ENCODE measurements at regions not wholly inside any gene's neighbourhood (a gene's known extent, or its start where the extent isn't known, plus 50 kb on each side); places are given as distances from the start of the nearest gene placed in this dataset.
"Not testable (repeated sequence)": the region's sequence is repeated elsewhere in the genome, so short reads cannot be mapped to it uniquely, and the experiment has no call there.

DNA sequence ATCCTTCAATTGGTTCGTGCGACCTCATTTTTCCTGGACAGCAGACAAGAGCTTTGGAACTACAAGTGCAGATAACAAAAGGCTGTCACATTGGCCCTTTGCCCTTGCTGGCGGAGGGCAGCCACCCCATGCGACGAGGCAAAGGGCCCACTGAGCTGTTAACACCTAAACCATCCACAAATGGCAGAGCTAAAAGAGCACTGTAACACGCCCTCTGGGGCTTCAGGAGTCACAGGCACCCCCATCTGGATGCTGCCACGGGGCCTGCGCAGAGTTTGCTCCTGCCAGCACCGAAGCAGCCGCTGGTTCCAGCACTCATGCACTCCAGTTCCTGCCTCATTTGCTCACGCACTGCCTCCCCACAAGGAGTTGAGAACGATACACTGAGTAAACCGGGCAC lies 524.9 kb downstream of the ZNF385D start:
- TF ChIP-seq, protein P1, sequence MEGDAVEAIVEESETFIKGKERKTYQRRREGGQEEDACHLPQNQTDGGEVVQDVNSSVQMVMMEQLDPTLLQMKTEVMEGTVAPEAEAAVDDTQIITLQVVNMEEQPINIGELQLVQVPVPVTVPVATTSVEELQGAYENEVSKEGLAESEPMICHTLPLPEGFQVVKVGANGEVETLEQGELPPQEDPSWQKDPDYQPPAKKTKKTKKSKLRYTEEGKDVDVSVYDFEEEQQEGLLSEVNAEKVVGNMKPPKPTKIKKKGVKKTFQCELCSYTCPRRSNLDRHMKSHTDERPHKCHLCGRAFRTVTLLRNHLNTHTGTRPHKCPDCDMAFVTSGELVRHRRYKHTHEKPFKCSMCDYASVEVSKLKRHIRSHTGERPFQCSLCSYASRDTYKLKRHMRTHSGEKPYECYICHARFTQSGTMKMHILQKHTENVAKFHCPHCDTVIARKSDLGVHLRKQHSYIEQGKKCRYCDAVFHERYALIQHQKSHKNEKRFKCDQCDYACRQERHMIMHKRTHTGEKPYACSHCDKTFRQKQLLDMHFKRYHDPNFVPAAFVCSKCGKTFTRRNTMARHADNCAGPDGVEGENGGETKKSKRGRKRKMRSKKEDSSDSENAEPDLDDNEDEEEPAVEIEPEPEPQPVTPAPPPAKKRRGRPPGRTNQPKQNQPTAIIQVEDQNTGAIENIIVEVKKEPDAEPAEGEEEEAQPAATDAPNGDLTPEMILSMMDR (conservative IDR thresholded peaks at IDR 0.05; ENCODE audit: low read depth, low read length): no peak
- TF ChIP-seq EZH2 (IDR thresholded peaks at IDR 0.05; ENCODE audit: borderline replicate concordance, low read depth, low read length, poor library complexity, severe bottlenecking): no peak
- POLR2A ChIA-PET (ENCODE audit: low non-redundant PET): no interaction called here
- no peak overlapping the region for H3K27ac ChIP-seq (ENCODE audit: low read depth, low read length, poor library complexity, severe bottlenecking)
- H3K36me3 ChIP-seq (ENCODE audit: insufficient read depth, low read length, poor library complexity, severe bottlenecking): no peaks in the 10 kb centered on the region
- no TSS peak for BruUV-seq (replicated peaks)
- intact Hi-C loops (cut with micrococcal nuclease; ENCODE audit: unreplicated experiment): no loop called here
- peaks cover 19% of the 10 kb centered on the region for H3K9me3 ChIP-seq (ENCODE audit: low read depth, low read length, poor library complexity, severe bottlenecking)
- H3K4me3 ChIP-seq (ENCODE audit: low read depth, low read length, poor library complexity, severe bottlenecking): no peak overlapping the region
- H3K27me3 ChIP-seq (replicated peaks; ENCODE audit: insufficient read depth, low read depth, low read length, poor library complexity): no peaks in the 10 kb centered on the region
- DNase-seq (ENCODE audit: low spot score): no peak
- CTCF ChIA-PET: no interaction called here
- H3K4me1 ChIP-seq (ENCODE audit: insufficient read depth, low read length, poor library complexity, severe bottlenecking): no peaks in the 10 kb centered on the region

DNA sequence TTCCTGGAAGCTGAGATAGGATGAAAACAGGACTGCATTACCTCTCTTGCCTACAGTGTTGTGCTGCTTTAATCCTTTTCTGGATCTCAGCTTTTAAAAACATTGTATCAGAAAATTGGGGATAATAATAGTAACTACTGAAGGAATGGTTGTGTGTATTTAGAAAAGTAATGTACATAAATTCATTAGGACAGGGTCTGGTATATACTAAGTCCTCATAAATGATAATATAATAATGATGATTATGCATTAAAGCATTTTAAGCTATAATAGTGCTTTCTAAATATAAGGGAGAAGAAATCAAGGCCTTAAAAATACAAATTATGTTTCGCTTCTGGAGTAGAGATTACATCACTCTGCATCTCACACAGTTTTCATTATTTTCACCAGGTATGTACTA lies 530.1 kb downstream of the ZNF385D start:
- ChIA-PET CTCF (no interaction called here), POLR2A (ENCODE audit: low non-redundant PET) (no interaction called here)
- Histone ChIP-seq H3K27me3 (replicated peaks; ENCODE audit: insufficient read depth, low read depth, low read length, poor library complexity) (no peaks in the 10 kb centered on the region), H3K27ac (ENCODE audit: low read depth, low read length, poor library complexity, severe bottlenecking) (no peak overlapping the region), H3K4me1 (ENCODE audit: insufficient read depth, low read length, poor library complexity, severe bottlenecking) (no peaks in the 10 kb centered on the region), H3K4me3 (ENCODE audit: low read depth, low read length, poor library complexity, severe bottlenecking) (no peak overlapping the region), H3K9me3 (ENCODE audit: low read depth, low read length, poor library complexity, severe bottlenecking) (peaks cover 25% of the 10 kb centered on the region), H3K36me3 (ENCODE audit: insufficient read depth, low read length, poor library complexity, severe bottlenecking) (no peaks in the 10 kb centered on the region)
- intact Hi-C loops (cut with micrococcal nuclease; ENCODE audit: unreplicated experiment): no loop called here
- no peak for TF ChIP-seq EZH2 (IDR thresholded peaks at IDR 0.05; ENCODE audit: borderline replicate concordance, low read depth, low read length, poor library complexity, severe bottlenecking)
- TF ChIP-seq, protein P1 (conservative IDR thresholded peaks at IDR 0.05; ENCODE audit: low read depth, low read length): no peak
- no TSS peak for BruUV-seq (replicated peaks)
- DNase-seq (ENCODE audit: low spot score): no peak

DNA sequence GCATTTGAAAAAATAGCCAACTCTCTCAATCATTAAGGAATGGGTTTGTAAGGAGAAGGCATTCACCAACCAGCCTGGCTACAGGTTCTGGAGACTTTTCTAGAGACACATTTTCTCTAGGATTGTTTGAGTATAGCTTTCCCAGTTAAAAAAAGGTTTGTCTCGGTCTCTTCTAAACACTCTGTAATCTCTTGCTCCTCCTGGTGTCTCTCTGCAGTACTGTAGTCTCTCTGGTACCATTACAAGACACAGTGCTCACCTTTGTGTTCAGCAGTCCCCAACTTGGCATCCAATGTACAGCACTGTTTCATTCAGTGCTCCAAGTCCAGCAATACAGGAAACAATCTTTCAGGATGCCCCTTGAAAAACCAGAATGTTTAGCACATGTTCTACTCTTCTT lies 534.4 kb downstream of the ZNF385D start:
- Histone ChIP-seq H3K4me3 (ENCODE audit: low read depth, low read length, poor library complexity, severe bottlenecking) (no peak overlapping the region), H3K9me3 (ENCODE audit: low read depth, low read length, poor library complexity, severe bottlenecking) (peaks cover 34% of the 10 kb centered on the region), H3K4me1 (ENCODE audit: insufficient read depth, low read length, poor library complexity, severe bottlenecking) (no peaks in the 10 kb centered on the region), H3K27me3 (replicated peaks; ENCODE audit: insufficient read depth, low read depth, low read length, poor library complexity) (no peaks in the 10 kb centered on the region), H3K27ac (ENCODE audit: low read depth, low read length, poor library complexity, severe bottlenecking) (no peak overlapping the region), H3K36me3 (ENCODE audit: insufficient read depth, low read length, poor library complexity, severe bottlenecking) (no peaks in the 10 kb centered on the region)
- CTCF ChIA-PET: interaction anchor here (0.8 kb wide), 1 partner anchor 704 kb away, joined by 3 read pairs; no protein-coding TSS in a partner anchor
- intact Hi-C loops (cut with micrococcal nuclease; ENCODE audit: unreplicated experiment): no loop called here
- no peak for DNase-seq (ENCODE audit: low spot score)
- TF ChIP-seq, protein P1 (conservative IDR thresholded peaks at IDR 0.05; ENCODE audit: low read depth, low read length): no peak
- TF ChIP-seq EZH2 (IDR thresholded peaks at IDR 0.05; ENCODE audit: borderline replicate concordance, low read depth, low read length, poor library complexity, severe bottlenecking): no peak
- no TSS peak for BruUV-seq (replicated peaks)
- POLR2A ChIA-PET (ENCODE audit: low non-redundant PET): no interaction called here

DNA sequence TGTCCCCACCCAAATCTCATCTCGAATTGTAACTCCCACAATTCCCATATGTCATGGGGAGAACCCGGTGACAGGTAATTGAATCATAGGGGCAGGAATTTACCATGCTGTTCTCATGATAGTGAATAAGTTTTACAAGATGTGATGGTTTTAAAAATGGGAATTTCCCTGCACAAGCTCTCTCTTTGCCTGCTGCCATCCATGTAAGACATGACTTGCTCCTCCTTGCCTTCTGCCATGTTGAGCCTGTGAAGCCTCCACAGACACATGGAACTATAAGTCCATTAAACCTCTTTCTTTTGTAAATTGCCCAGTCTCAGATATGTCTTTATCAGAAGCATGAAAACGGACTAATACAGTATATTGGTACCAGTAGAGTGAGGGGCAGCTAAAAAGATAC lies 546.9 kb downstream of the ZNF385D start:
- intact Hi-C loops (cut with micrococcal nuclease; ENCODE audit: unreplicated experiment); H3K27ac ChIP-seq (ENCODE audit: low read depth, low read length, poor library complexity, severe bottlenecking); H3K27me3 ChIP-seq (replicated peaks; ENCODE audit: insufficient read depth, low read depth, low read length, poor library complexity); H3K4me3 ChIP-seq (ENCODE audit: low read depth, low read length, poor library complexity, severe bottlenecking); H3K36me3 ChIP-seq (ENCODE audit: insufficient read depth, low read length, poor library complexity, severe bottlenecking); H3K4me1 ChIP-seq (ENCODE audit: insufficient read depth, low read length, poor library complexity, severe bottlenecking); BruUV-seq (replicated peaks); POLR2A ChIA-PET (ENCODE audit: low non-redundant PET); DNase-seq (ENCODE audit: low spot score); CTCF ChIA-PET: not testable (repeated sequence)
- H3K9me3 ChIP-seq (ENCODE audit: low read depth, low read length, poor library complexity, severe bottlenecking): peaks cover 33% of the 10 kb centered on the region

Measured in A673 (cell line).